ENCODE measurements at regions not wholly inside any gene's neighbourhood (a gene's known extent, or its start where the extent isn't known, plus 50 kb on each side); places are given as distances from the start of the nearest gene placed in this dataset.

- TF ChIP-seq POLR2A (IDR thresholded peaks at IDR 0.05; ENCODE audit: low read depth, low read length) (no peak), TAF1 (IDR thresholded peaks at IDR 0.05; ENCODE audit: borderline replicate concordance, low read depth, low read length) (no peak)
Observed at GRCh38 chr6:80940976-80941375, 811.5 kb downstream of the TENT5A start.
